ENCODE measurements at regions not wholly inside any gene's neighbourhood (a gene's known extent, or its start where the extent isn't known, plus 50 kb on each side); places are given as distances from the start of the nearest gene placed in this dataset.

GRCh38 chr3:5822843-5823242 is 635.3 kb downstream of the EDEM1 start:
- Histone ChIP-seq H3K4me3 (ENCODE audit: low read depth, low read length) (no peak overlapping the region), H3K36me3 (no peaks in the 10 kb centered on the region), H3K9me3 (ENCODE audit: severe bottlenecking) (no peaks in the 10 kb centered on the region), H3K27ac (no peak overlapping the region), H3K27me3 (ENCODE audit: insufficient read depth, low read depth, severe bottlenecking) (peaks cover 14% of the 10 kb centered on the region)
- TF ChIP-seq CTCF (IDR thresholded peaks at IDR 0.05; ENCODE audit: low read depth, low read length) = no peak
- DNase-seq = no peak

- Histone ChIP-seq H3K9me3 (ENCODE audit: severe bottlenecking) (no peaks in the 10 kb centered on the region), H3K4me3 (ENCODE audit: low read depth, low read length) (no peak overlapping the region), H3K27me3 (ENCODE audit: insufficient read depth, low read depth, severe bottlenecking) (peaks cover 5% of the 10 kb centered on the region), H3K27ac (no peak overlapping the region), H3K36me3 (no peaks in the 10 kb centered on the region)
- TF ChIP-seq CTCF (IDR thresholded peaks at IDR 0.05; ENCODE audit: low read depth, low read length) = no peak
- DNase-seq = no peak
Measured at GRCh38 chr3:5826467-5826866, 639.0 kb downstream of the EDEM1 start.

GRCh38 chr3:5828251-5828650 is 640.7 kb downstream of the EDEM1 start:
- Histone ChIP-seq H3K36me3 (no peaks in the 10 kb centered on the region), H3K9me3 (ENCODE audit: severe bottlenecking) (no peaks in the 10 kb centered on the region), H3K27ac (no peak overlapping the region), H3K27me3 (ENCODE audit: insufficient read depth, low read depth, severe bottlenecking) (no peaks in the 10 kb centered on the region), H3K4me3 (ENCODE audit: low read depth, low read length) (no peak overlapping the region)
- no peak for DNase-seq
- no peak for TF ChIP-seq CTCF (IDR thresholded peaks at IDR 0.05; ENCODE audit: low read depth, low read length)

GRCh38 chr3:5840056-5840455 is 652.5 kb downstream of the EDEM1 start:
- DNase-seq = no peak
- no peak overlapping the region for H3K27ac ChIP-seq
- TF ChIP-seq CTCF (IDR thresholded peaks at IDR 0.05; ENCODE audit: low read depth, low read length) = no peak

GRCh38 chr3:5841599-5841998 is 654.1 kb downstream of the EDEM1 start:
- H3K27ac ChIP-seq = no peak overlapping the region
- no peak overlapping the region for H3K4me3 ChIP-seq (ENCODE audit: low read depth, low read length)
- H3K36me3 ChIP-seq = no peaks in the 10 kb centered on the region
- DNase-seq = no peak
- peaks cover 16% of the 10 kb centered on the region for H3K27me3 ChIP-seq (ENCODE audit: insufficient read depth, low read depth, severe bottlenecking)
- H3K9me3 ChIP-seq (ENCODE audit: severe bottlenecking) = no peaks in the 10 kb centered on the region
- TF ChIP-seq CTCF (IDR thresholded peaks at IDR 0.05; ENCODE audit: low read depth, low read length) = no peak

More at GRCh38 chr3:5840056-5840455, 652.5 kb downstream of the EDEM1 start:
- H3K9me3 ChIP-seq (ENCODE audit: severe bottlenecking) = no peaks in the 10 kb centered on the region
- H3K4me3 ChIP-seq (ENCODE audit: low read depth, low read length) = no peak overlapping the region
- peaks cover 18% of the 10 kb centered on the region for H3K27me3 ChIP-seq (ENCODE audit: insufficient read depth, low read depth, severe bottlenecking)
- no peaks in the 10 kb centered on the region for H3K36me3 ChIP-seq

- Histone ChIP-seq H3K27me3 (ENCODE audit: insufficient read depth, low read depth, severe bottlenecking) (peaks cover 24% of the 10 kb centered on the region), H3K4me3 (ENCODE audit: low read depth, low read length) (no peak overlapping the region), H3K9me3 (ENCODE audit: severe bottlenecking) (no peaks in the 10 kb centered on the region), H3K27ac (no peak overlapping the region), H3K36me3 (no peaks in the 10 kb centered on the region)
- DNase-seq = no peak
- TF ChIP-seq CTCF (IDR thresholded peaks at IDR 0.05; ENCODE audit: low read depth, low read length) = no peak
Measured at GRCh38 chr3:5846261-5846660, 658.8 kb downstream of the EDEM1 start.

Measured in WERI-Rb-1 (cell line).